Stimulated activated naive B cell treated with anti-CD40 and anti-IgM and Interleukin-4, amounts not matched to agents 10 μg/mL and 1 μg/mL and 100 μg/mL, for 72 hours (primary cell): ENCODE measurements at regions not wholly inside any gene's neighbourhood (a gene's known extent, or its start where the extent isn't known, plus 50 kb on each side); places are given as distances from the start of the nearest gene placed in this dataset.

Source experiments
- ATAC-seq, 2 donors: fragments of 150-1000 bp; cut with Tn5 transposase; replicated peaks; 2 replicates each; pipeline ENCODE4 v1.10.0; 2021; ENCODE audit warnings: moderate library complexity in 1 of 2
- DNase-seq: peaks from one replicate; pipeline ENCODE4 v3.0.0; 2021
- H3K27ac Mint-ChIP-seq: one replicate; pipeline ENCODE4 v1.8.0; 2022; ENCODE audit warnings: mild to moderate bottlenecking, mixed read lengths
- H3K27me3 Mint-ChIP-seq, 2 donors: one replicate each; pipeline ENCODE4 v1.8.0; 2022; ENCODE audit warnings: mixed read lengths in 2 of 2
- H3K36me3 Mint-ChIP-seq, 2 donors: one replicate each; pipeline ENCODE4 v1.8.0; 2022; ENCODE audit warnings: mixed read lengths in 2 of 2, mild to moderate bottlenecking in 1 of 2
- H3K4me1 Mint-ChIP-seq, 2 donors: one replicate each; pipeline ENCODE4 v1.8.0; 2022; ENCODE audit warnings: mixed read lengths in 2 of 2, mild to moderate bottlenecking in 1 of 2
- H3K4me3 Mint-ChIP-seq, 2 donors: one replicate each; pipeline ENCODE4 v1.8.0; 2022; ENCODE audit warnings: mild to moderate bottlenecking in 2 of 2, mixed read lengths in 2 of 2, moderate library complexity in 1 of 2
- H3K9me3 Mint-ChIP-seq, 2 donors: one replicate each; pipeline ENCODE4 v1.8.0; 2022; ENCODE audit warnings: mixed read lengths in 2 of 2, mild to moderate bottlenecking in 1 of 2

DNA sequence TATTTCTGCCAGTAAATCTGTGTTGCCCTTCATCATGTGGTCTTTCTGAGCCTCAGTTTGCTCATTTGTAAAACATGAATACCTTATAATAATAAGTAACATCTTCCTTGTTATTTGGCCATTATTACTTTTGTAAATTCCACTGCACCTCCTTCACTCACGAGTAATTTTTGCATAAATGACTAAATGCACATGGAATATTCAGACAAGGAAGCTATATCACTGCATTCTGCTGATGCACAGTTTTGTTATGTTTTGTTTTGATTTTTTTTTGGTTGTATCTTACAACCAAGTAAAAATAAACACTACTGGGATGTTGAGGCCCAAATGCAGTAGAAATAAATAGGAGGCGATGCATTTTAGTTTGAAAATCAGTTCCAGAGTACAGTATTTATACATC, 185.3 kb upstream of the POU3F3 start:
- H3K36me3 Mint-ChIP-seq, result no peaks in the 10 kb centered on the region
- H3K27me3 Mint-ChIP-seq, result no peaks in the 10 kb centered on the region
- H3K4me1 Mint-ChIP-seq, result no peaks in the 10 kb centered on the region
- ATAC-seq (no peak), DNase-seq (no peak)
- peaks cover 0 to 1% of the 10 kb centered on the region in 2 donors for H3K9me3 Mint-ChIP-seq
- H3K4me3 Mint-ChIP-seq, result no peak overlapping the region
- H3K27ac Mint-ChIP-seq, result no peak overlapping the region

DNA sequence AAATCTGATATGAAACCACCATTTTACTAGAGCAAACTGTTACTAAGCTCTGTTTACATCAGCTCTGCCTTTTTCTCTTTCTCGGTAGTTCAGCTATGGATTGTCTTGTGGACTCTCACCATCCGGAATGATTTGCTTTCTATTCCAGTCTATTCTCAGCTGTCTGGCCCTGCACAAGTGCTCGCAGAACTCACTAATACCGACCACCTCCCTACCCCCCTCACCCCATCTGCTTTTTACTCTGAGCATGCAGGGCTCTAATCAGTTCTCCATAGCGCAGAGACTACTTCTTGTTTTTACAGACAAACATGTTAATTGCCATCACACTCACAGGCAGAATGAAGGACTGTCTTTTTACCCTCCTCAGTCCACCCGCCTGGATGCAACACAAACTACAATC, 180.7 kb upstream of the POU3F3 start:
- H3K9me3 Mint-ChIP-seq, result no peaks in the 10 kb centered on the region
- peaks cover 3 to 5% of the 10 kb centered on the region in 2 donors for H3K27me3 Mint-ChIP-seq
- no peak for DNase-seq
- no peaks in the 10 kb centered on the region for H3K36me3 Mint-ChIP-seq
- no peaks in the 10 kb centered on the region for H3K4me1 Mint-ChIP-seq
- no peak overlapping the region for H3K4me3 Mint-ChIP-seq
- H3K27ac Mint-ChIP-seq, result no peak overlapping the region
- ATAC-seq, result no peak

DNA sequence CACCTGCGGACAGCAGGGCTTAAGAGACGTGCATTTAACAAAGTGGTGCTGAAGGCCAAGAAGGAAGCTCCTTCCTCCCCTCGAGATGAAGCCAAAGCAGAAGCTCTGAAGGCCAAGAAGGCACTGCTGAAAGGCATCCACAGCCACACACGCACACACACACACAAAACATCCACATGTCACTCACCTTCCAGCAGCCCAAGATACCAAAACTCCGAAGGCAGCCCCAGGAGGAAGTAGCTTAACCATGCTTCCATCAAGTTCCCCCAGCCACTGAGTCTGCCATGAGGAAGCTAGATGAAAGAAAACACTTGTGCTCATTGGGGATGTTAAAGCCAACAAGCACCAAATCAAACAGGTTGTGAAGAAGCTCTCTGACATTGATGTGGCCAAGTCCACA, 175.7 kb upstream of the POU3F3 start:
- no peak for ATAC-seq
- H3K4me1 Mint-ChIP-seq, result no peaks in the 10 kb centered on the region

DNA sequence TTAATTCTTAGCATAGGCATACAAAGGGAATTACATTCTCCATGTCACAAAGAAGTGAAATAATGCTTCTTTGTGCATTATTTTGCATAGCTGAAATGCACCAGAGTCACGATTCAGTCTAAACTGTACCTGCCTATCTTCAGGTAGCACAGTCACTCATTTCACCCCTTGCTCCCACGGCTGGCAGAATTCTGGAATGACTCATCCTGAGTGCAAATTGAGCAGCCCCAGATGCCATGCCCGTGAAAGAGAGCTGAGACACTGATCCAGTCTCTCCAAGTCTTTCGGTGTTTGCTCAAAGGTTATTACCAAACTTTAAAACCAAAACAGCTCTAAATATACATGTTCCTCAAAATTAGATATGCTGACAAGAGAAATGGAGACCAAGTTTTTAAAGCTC, 168.3 kb upstream of the POU3F3 start:
- ATAC-seq (no peak), DNase-seq (no peak)
- no peaks in the 10 kb centered on the region for H3K27me3 Mint-ChIP-seq
- no peak overlapping the region for H3K4me3 Mint-ChIP-seq
- H3K36me3 Mint-ChIP-seq, result no peaks in the 10 kb centered on the region
- no peaks in the 10 kb centered on the region for H3K9me3 Mint-ChIP-seq
- no peaks in the 10 kb centered on the region for H3K4me1 Mint-ChIP-seq
- H3K27ac Mint-ChIP-seq, result no peak overlapping the region

More for the DNA sequence above, 175.7 kb upstream of the POU3F3 start:
- Mint-ChIP-seq H3K36me3 (no peaks in the 10 kb centered on the region), H3K27me3 (peaks cover 3 to 5% of the 10 kb centered on the region in 2 donors), H3K27ac (no peak overlapping the region), H3K4me3 (no peak overlapping the region), H3K9me3 (no peaks in the 10 kb centered on the region)
- no peak for DNase-seq

DNA sequence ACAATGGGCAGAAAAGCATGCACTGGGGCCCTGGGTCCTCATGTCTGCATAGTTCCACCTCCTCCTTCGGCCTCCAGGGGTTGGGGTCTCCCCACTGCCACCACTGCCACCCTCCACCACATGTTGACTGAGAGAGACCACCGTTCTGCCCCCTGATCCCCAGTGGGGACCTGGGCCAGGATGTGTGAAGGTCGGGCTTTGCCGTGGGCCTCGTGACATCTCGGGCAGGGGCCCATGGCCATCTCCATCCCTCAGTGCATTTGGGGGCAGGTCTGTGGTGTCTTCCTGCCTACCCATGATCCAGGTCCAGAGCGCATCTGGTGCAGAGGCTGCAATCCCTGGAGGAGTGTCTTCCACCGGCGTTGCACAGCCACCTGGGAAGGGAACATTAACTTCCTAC, 166.8 kb upstream of the POU3F3 start:
- Mint-ChIP-seq H3K9me3 (no peaks in the 10 kb centered on the region), H3K27me3 (no peaks in the 10 kb centered on the region), H3K27ac (no peak overlapping the region), H3K36me3 (no peaks in the 10 kb centered on the region), H3K4me1 (no peaks in the 10 kb centered on the region), H3K4me3 (no peak overlapping the region)
- DNase-seq, result no peak
- ATAC-seq, result no peak

DNA sequence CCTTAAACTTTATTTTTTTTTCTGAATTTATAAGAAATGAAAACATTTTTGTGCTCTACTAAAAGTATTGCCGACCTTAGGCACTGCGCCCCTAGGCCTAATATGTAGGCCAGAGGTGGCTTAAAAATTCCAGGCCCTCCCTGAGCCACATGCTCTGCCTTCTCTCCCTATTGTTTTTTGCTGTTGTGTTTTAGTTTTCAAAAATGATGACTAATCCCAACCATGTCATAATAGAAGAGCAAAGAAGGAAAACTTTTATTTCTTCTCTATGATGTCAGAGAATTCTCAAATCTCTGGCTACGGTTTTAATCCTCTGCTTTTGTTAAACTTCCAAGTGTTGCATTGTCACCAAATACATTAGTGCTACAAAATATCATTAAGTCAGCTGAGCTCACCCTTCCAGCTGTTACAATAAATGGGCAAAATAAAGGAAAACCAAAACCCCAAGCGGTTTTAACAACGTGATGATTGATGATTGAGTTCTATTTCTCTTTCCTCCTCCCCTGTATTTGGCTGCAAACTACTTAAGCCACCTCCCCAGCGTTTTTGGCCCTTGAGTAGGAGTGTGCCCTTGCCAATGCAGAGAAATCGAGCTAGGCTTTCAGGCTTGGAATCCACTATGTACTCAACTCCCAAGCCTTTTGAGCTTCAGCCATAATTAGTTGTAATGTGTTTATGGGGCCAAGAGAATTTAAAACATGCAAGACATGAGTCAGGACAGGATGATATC, 163.5 kb upstream of the POU3F3 start:
- DNase-seq (no peak), ATAC-seq (no peak)
- H3K36me3 Mint-ChIP-seq, result no peaks in the 10 kb centered on the region
- H3K27ac Mint-ChIP-seq, result no peak overlapping the region
- H3K4me3 Mint-ChIP-seq, result no peak overlapping the region
- H3K4me1 Mint-ChIP-seq, result no peaks in the 10 kb centered on the region
- no peaks in the 10 kb centered on the region for H3K9me3 Mint-ChIP-seq
- H3K27me3 Mint-ChIP-seq, result no peaks in the 10 kb centered on the region

DNA sequence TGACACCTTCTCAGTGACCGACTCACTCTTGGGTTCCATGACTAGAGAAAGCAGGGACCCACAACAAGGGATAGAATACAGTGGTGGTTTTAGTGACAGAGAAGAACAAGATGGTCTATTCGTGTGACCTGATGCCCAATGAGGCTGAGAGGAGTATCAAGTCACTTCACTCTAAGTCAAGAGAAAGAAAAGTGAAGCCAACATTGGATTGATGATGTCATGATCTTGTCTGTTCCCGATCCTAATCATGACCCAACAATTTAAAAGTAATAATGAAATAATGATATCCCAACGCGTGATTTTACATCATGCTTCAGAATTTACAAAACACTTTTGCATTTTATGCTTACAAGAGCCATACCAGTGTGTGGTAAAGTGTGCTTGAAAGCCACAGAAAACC, 155.6 kb upstream of the POU3F3 start:
- no peak overlapping the region for H3K4me3 Mint-ChIP-seq
- H3K27me3 Mint-ChIP-seq, result peaks cover 0 to 6% of the 10 kb centered on the region in 2 donors
- no peak overlapping the region for H3K27ac Mint-ChIP-seq
- DNase-seq, result no peak
- no peaks in the 10 kb centered on the region for H3K9me3 Mint-ChIP-seq
- no peaks in the 10 kb centered on the region for H3K36me3 Mint-ChIP-seq
- no peaks in the 10 kb centered on the region for H3K4me1 Mint-ChIP-seq
- no peak for ATAC-seq

DNA sequence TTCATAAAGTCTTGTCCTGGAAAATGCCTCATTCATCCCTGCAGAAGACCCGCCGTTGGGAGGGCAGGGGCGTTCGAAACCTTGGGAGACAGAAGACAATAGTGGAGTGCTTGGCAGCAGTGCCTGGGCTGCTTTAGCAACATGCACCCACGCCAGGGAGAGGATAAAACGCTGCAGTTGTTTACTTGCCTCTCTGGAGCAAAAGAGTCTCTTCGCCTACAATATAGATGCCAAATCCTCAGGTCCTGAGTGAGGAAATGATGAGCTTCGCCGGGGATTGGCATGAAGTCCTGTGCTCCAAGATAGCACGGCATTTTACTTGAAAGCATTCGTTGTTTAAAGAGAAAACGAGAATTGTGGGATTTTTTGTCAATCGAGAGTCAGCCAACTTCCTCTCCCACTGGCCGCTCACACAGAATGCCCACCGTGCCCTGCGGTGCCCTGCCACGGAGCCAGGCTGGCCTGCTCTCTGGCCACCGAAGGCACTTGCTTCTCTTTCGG, 152.5 kb upstream of the POU3F3 start:
- ATAC-seq (no peak), DNase-seq (no peak)
- H3K27ac Mint-ChIP-seq, result no peak overlapping the region
- H3K4me1 Mint-ChIP-seq, result no peaks in the 10 kb centered on the region
- H3K27me3 Mint-ChIP-seq, result peaks cover 0 to 6% of the 10 kb centered on the region in 2 donors
- no peaks in the 10 kb centered on the region for H3K36me3 Mint-ChIP-seq
- no peak overlapping the region for H3K4me3 Mint-ChIP-seq
- H3K9me3 Mint-ChIP-seq, result no peaks in the 10 kb centered on the region

DNA sequence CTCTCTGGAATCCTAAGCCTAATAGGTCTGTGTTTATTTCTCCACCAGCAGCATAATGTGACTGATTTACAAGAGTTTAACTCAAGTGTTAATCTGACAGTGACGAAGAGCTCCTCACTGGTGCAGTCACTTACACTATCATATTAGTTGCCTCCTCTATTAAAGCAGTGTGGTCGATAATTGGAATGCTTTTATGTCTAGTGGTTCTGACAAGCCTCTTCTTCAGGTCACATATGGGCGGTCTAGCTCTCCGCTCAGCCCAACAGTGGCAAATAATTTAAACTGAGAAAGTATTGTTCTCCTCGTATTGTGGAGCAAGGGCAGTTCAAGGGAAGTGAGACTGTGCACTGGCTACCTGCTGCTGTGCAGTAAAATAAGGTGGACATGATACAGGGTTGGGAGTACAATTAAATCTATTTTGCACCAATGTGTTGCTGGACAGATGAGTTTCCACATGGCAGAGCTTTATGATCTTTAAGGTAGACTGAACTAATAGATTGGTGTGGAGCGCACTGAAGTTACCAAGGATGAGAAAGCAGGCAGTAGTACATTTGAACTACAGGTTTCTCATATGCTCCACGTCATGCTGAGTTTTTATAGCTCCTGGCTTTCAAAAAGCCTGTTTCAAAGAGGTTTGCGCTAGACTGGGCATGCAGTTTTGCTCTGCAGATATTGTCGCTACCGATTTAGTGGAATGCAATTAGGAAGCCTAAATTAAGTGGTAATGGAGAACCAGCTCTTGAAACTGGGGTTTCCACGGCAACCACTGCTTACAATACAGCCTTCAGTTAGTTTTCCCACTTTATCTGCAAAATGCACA, 151.7 kb upstream of the POU3F3 start:
- H3K27me3 Mint-ChIP-seq, result peaks cover 0 to 6% of the 10 kb centered on the region in 2 donors
- H3K4me3 Mint-ChIP-seq, result no peak overlapping the region
- no peak overlapping the region for H3K27ac Mint-ChIP-seq
- DNase-seq (no peak), ATAC-seq (no peak)
- no peaks in the 10 kb centered on the region for H3K36me3 Mint-ChIP-seq
- no peaks in the 10 kb centered on the region for H3K4me1 Mint-ChIP-seq
- no peaks in the 10 kb centered on the region for H3K9me3 Mint-ChIP-seq

DNA sequence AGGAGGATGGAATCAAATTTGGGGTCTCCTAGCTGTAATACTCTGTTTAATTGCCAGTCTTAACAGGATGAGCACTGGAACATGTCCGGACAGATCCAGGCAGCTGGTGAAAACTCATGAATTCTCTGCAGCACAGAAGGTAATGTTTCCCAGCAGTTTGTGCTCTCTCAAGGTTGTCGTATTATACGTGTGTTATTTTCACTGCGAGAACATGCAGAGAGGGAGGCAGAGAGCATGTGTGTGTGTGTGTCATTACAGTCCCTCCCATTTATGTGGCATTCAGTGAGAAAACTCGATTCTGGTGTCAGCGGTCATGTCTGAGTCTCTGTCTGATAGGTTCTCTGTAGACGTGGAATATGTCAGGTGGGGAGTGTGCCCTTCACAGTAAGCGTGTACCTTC, 150.2 kb upstream of the POU3F3 start:
- ATAC-seq (no peak), DNase-seq (no peak)
- no peaks in the 10 kb centered on the region for H3K4me1 Mint-ChIP-seq
- H3K9me3 Mint-ChIP-seq, result no peaks in the 10 kb centered on the region
- H3K4me3 Mint-ChIP-seq, result no peak overlapping the region
- H3K27ac Mint-ChIP-seq, result no peak overlapping the region
- H3K36me3 Mint-ChIP-seq, result no peaks in the 10 kb centered on the region
- H3K27me3 Mint-ChIP-seq, result no peaks in the 10 kb centered on the region

DNA sequence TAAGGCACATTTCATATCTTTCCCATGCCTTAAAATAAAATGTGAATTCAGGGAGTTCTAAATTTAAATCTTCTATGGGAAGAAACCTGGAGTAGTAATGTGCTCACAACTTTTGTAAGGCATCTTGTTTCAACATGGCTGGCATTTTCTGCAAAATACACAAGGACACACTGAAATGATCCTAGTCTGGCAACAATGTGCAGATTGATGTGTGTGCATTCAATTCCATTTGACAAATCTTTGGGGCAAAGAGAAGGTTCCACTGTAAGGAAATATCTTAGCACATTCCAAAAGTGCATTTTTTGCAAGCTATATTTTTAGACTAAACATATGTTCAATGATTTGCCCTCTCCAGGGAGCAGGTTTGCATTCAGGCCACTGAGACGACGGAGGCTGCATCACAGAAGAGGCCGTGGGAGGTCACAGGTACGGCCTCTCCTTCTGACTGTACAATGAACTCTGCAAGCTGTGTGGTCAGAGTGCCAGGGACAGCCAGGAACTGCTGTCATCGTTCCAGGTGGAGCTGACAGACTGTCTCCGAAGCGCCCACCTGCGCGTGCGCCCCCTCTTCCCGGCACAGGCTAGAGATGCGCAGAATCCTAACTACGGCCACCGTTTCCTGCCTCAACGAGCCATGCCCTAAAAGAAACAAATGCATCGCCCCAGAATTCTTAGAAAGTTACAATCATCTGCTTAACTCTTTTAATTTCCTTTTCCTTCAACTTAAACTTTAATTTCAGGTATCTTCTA, 149.2 kb upstream of the POU3F3 start:
- no peak overlapping the region for H3K4me3 Mint-ChIP-seq
- no peaks in the 10 kb centered on the region for H3K36me3 Mint-ChIP-seq
- no peaks in the 10 kb centered on the region for H3K27me3 Mint-ChIP-seq
- DNase-seq, result no peak
- H3K9me3 Mint-ChIP-seq, result no peaks in the 10 kb centered on the region
- no peak overlapping the region for H3K27ac Mint-ChIP-seq
- no peaks in the 10 kb centered on the region for H3K4me1 Mint-ChIP-seq
- ATAC-seq, result no peak

DNA sequence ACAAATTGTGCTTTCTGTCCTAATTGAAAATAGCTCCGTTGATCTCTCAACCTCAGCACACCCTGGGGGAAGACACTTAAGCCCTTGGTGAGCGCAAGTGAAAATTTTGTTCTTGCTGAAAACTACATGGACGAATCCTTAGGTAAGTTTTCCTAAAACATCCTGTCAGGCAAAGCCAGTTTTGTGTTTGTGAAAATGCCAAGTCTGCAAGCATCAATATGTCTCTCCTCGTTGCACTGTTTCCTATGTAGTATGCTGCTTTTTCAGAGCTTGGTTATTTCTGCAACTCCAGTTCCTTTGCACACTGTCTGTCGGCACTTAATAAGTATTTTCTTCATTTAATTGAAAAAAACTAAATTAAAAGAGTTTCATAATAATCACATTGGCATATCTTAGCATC, 146.9 kb upstream of the POU3F3 start:
- DNase-seq, result no peak
- no peaks in the 10 kb centered on the region for H3K27me3 Mint-ChIP-seq
- H3K36me3 Mint-ChIP-seq, result no peaks in the 10 kb centered on the region
- ATAC-seq, result no peak
- no peak overlapping the region for H3K4me3 Mint-ChIP-seq
- no peaks in the 10 kb centered on the region for H3K9me3 Mint-ChIP-seq
- no peaks in the 10 kb centered on the region for H3K4me1 Mint-ChIP-seq
- H3K27ac Mint-ChIP-seq, result no peak overlapping the region

DNA sequence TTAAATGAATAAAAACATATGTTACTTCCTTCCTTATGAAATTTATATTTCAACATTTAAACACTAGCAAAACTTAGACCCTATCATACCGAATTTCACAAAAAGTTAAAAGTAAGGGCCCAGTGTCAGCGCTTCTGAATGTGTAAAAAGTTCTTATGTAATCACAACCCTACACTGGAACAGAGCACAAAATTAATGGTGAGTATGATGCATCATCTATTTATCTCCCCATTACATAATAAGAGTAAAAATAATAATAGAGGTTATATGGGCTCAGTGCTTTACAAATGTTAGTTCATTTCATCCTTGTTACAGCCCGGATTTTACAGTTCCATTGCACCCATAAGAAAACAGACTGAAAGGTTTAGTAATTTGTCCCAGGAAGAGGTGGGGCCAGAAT, 144.9 kb upstream of the POU3F3 start:
- ATAC-seq (no peak), DNase-seq (no peak)
- Mint-ChIP-seq H3K27ac (no peak overlapping the region), H3K36me3 (no peaks in the 10 kb centered on the region), H3K27me3 (peaks cover 0 to 10% of the 10 kb centered on the region in 2 donors), H3K4me3 (no peak overlapping the region), H3K4me1 (no peaks in the 10 kb centered on the region), H3K9me3 (peaks cover 0 to 2% of the 10 kb centered on the region in 2 donors)

DNA sequence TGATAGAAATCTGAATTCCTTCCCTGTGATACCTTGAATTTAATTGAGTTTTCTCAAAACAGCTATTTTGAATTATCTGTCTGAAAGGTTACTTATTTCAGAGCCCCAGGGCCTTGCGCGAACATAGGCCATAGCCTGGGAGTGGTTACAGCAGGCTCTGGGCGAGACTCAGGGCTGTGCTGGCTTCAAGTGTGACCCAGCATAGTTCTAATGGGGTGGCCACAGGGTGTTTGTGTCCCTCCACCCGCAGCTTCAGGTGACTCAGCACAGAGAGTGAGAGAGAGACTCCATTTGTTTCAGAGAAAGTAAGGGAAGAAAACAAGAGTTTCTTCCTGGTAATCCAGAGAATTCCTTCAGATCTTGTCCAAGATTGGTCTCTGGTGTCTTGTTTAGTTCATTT, 137.9 kb upstream of the POU3F3 start:
- no peak overlapping the region for H3K27ac Mint-ChIP-seq
- DNase-seq, result no peak
- no peaks in the 10 kb centered on the region for H3K36me3 Mint-ChIP-seq

More for the DNA sequence above, 137.9 kb upstream of the POU3F3 start:
- no peak overlapping the region for H3K4me3 Mint-ChIP-seq
- H3K9me3 Mint-ChIP-seq, result peaks cover 4% of the 10 kb centered on the region in 2 donors
- no peaks in the 10 kb centered on the region for H3K4me1 Mint-ChIP-seq
- no peak for ATAC-seq
- peaks cover 10 to 16% of the 10 kb centered on the region in 2 donors for H3K27me3 Mint-ChIP-seq
